ENCODE measurements at regions not wholly inside any gene's neighbourhood (a gene's known extent, or its start where the extent isn't known, plus 50 kb on each side); places are given as distances from the start of the nearest gene placed in this dataset.

DNA sequence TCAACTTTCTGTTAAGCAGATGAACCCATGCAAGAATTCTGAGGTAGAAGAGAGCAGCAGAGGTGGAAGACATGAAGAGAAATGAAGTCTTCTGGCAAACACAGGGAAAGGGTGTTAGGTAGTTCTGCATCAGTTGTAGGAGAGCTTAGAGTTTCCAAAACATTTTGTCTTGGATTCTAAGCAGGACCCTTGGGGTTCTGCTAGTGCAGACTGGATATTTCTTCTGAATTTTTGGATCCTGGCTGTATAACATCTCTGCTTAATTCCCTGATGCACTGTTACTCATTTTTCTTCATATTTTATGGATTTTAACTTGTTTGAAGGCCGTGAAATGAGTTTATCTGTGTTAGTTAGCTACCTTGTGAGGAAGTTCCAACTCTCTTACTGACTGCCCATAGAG is 208.7 kb upstream of the SLC35G4 start:
- WGBS = 64% methylated on average over 1 of the region's 1 CpG
- TF ChIP-seq, protein P1, sequence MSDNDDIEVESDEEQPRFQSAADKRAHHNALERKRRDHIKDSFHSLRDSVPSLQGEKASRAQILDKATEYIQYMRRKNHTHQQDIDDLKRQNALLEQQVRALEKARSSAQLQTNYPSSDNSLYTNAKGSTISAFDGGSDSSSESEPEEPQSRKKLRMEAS (IDR thresholded peaks at IDR 0.05) = no peak
- TF ChIP-seq FOXA1 (IDR thresholded peaks at IDR 0.05) = no peak
- TF ChIP-seq SP1 (IDR thresholded peaks at IDR 0.05) = no peak
- TF ChIP-seq, protein P2, sequence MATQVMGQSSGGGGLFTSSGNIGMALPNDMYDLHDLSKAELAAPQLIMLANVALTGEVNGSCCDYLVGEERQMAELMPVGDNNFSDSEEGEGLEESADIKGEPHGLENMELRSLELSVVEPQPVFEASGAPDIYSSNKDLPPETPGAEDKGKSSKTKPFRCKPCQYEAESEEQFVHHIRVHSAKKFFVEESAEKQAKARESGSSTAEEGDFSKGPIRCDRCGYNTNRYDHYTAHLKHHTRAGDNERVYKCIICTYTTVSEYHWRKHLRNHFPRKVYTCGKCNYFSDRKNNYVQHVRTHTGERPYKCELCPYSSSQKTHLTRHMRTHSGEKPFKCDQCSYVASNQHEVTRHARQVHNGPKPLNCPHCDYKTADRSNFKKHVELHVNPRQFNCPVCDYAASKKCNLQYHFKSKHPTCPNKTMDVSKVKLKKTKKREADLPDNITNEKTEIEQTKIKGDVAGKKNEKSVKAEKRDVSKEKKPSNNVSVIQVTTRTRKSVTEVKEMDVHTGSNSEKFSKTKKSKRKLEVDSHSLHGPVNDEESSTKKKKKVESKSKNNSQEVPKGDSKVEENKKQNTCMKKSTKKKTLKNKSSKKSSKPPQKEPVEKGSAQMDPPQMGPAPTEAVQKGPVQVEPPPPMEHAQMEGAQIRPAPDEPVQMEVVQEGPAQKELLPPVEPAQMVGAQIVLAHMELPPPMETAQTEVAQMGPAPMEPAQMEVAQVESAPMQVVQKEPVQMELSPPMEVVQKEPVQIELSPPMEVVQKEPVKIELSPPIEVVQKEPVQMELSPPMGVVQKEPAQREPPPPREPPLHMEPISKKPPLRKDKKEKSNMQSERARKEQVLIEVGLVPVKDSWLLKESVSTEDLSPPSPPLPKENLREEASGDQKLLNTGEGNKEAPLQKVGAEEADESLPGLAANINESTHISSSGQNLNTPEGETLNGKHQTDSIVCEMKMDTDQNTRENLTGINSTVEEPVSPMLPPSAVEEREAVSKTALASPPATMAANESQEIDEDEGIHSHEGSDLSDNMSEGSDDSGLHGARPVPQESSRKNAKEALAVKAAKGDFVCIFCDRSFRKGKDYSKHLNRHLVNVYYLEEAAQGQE (IDR thresholded peaks at IDR 0.05) = no peak
- no peak for TF ChIP-seq HNF4G (IDR thresholded peaks at IDR 0.05)
- TF ChIP-seq YY1 (IDR thresholded peaks at IDR 0.05) = no peak
- no peak for TF ChIP-seq RAD21 (IDR thresholded peaks at IDR 0.05)
- no peak for TF ChIP-seq TAF1 (conservative IDR thresholded peaks at IDR 0.05)
- TF ChIP-seq, protein P3, sequence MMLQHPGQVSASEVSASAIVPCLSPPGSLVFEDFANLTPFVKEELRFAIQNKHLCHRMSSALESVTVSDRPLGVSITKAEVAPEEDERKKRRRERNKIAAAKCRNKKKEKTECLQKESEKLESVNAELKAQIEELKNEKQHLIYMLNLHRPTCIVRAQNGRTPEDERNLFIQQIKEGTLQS (IDR thresholded peaks at IDR 0.05) = no peak

DNA sequence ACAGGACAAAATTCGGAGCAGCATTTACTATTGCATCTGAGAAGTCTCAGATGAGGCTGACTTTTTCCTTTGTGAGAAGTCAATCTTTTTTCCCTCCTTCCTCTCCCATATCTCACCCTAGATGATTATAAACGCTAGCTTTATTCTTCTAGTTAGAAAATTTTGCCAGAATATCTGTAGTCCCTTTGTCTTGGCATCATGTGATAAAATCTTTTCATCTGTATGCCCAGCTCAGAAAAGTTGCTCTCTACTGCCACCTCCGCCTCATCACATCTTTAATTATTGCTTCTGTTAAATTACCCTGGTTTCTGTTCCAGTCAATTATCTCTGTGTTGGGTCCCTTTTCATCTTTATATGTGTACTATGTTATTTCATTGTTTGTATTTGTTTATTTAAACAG is 210.8 kb upstream of the SLC35G4 start:
- no peak overlapping the region for H3K27ac ChIP-seq (ENCODE audit: low read depth in 1 of 2, low read length in 2 of 2)
- 80% methylated on average over 3 of the region's 3 CpGs for WGBS
- H3K36me3 ChIP-seq (ENCODE audit: control insufficient read depth in 4 of 4, insufficient read depth in 3 of 4, low read depth in 1 of 4, low read length in 3 of 4) = no peaks in the 10 kb centered on the region
- H3K4me1 ChIP-seq (ENCODE audit: control insufficient read depth in 4 of 4, insufficient read depth in 4 of 4, low read length in 3 of 4) = no peaks in the 10 kb centered on the region
- no peak overlapping the region for H3K4me3 ChIP-seq (ENCODE audit: low read depth in 1 of 3, low read length in 3 of 3)
- no peak overlapping the region for H3K9ac ChIP-seq (ENCODE audit: low read depth in 1 of 2, low read length in 2 of 2)
- no peak for DNase-seq (ENCODE audit: low spot score)
- no peaks in the 10 kb centered on the region for H3K9me3 ChIP-seq (ENCODE audit: control insufficient read depth in 4 of 4, low read length in 3 of 4)
- H3K27me3 ChIP-seq (ENCODE audit: control insufficient read depth in 4 of 4, insufficient read depth in 4 of 4, low read length in 3 of 4) = peaks cover 0 to 3% (median 0%) of the 10 kb centered on the region in 4 donors
- TF ChIP-seq FOXA1 (IDR thresholded peaks at IDR 0.05) (no peak), HNF4G (IDR thresholded peaks at IDR 0.05) (no peak), FOXA2 (IDR thresholded peaks at IDR 0.05) (no peak), TAF1 (conservative IDR thresholded peaks at IDR 0.05) (no peak), JUND (IDR thresholded peaks at IDR 0.05) (no peak)
- TF ChIP-seq, protein P2 (IDR thresholded peaks at IDR 0.05) = no peak
- TF ChIP-seq, protein P1 (IDR thresholded peaks at IDR 0.05) = no peak
- TF ChIP-seq, protein P4, sequence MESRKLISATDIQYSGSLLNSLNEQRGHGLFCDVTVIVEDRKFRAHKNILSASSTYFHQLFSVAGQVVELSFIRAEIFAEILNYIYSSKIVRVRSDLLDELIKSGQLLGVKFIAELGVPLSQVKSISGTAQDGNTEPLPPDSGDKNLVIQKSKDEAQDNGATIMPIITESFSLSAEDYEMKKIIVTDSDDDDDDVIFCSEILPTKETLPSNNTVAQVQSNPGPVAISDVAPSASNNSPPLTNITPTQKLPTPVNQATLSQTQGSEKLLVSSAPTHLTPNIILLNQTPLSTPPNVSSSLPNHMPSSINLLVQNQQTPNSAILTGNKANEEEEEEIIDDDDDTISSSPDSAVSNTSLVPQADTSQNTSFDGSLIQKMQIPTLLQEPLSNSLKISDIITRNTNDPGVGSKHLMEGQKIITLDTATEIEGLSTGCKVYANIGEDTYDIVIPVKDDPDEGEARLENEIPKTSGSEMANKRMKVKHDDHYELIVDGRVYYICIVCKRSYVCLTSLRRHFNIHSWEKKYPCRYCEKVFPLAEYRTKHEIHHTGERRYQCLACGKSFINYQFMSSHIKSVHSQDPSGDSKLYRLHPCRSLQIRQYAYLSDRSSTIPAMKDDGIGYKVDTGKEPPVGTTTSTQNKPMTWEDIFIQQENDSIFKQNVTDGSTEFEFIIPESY (IDR thresholded peaks at IDR 0.05) = no peak
- TF ChIP-seq, protein P3 (IDR thresholded peaks at IDR 0.05) = no peak

More for the DNA sequence above, 208.7 kb upstream of the SLC35G4 start:
- no peak for DNase-seq (ENCODE audit: low spot score)
- Histone ChIP-seq H3K9me3 (ENCODE audit: control insufficient read depth in 4 of 4, low read length in 3 of 4) (no peaks in the 10 kb centered on the region), H3K9ac (ENCODE audit: low read depth in 1 of 2, low read length in 2 of 2) (no peak overlapping the region), H3K27me3 (ENCODE audit: control insufficient read depth in 4 of 4, insufficient read depth in 4 of 4, low read length in 3 of 4) (peaks cover 0 to 3% (median 0%) of the 10 kb centered on the region in 4 donors), H3K27ac (ENCODE audit: low read depth in 1 of 2, low read length in 2 of 2) (no peak overlapping the region), H3K4me1 (ENCODE audit: control insufficient read depth in 4 of 4, insufficient read depth in 4 of 4, low read length in 3 of 4) (no peaks in the 10 kb centered on the region), H3K4me3 (ENCODE audit: low read depth in 1 of 3, low read length in 3 of 3) (no peak overlapping the region), H3K36me3 (ENCODE audit: control insufficient read depth in 4 of 4, insufficient read depth in 3 of 4, low read depth in 1 of 4, low read length in 3 of 4) (no peaks in the 10 kb centered on the region)

Measured in liver (tissue), 7 donors.